Esophagus muscularis mucosa (tissue), 4 donors: ENCODE measurements at regions not wholly inside any gene's neighbourhood (a gene's known extent, or its start where the extent isn't known, plus 50 kb on each side); places are given as distances from the start of the nearest gene placed in this dataset.

Experiments
- DNase-seq: peaks from one replicate; pipeline ENCODE4 v3.0.0-alpha.2; 2017; ENCODE audit errors: extremely low spot score
- H3K27ac ChIP-seq, 4 donors: fragments of 200-600 bp; sonication (generic); replicated peaks in 1 of 4; 1 replicate in 3 of 4; 2 replicates in 1 of 4; pipeline ENCODE4 v1.5.1; 2016 to 2019; ENCODE audit warnings: mild to moderate bottlenecking in 1 of 4
- H3K27me3 ChIP-seq, 4 donors: fragments of 200-600 bp; sonication (generic); one replicate each; pipeline versions ENCODE4 v1.5.1 to v1.6.0; 2016 to 2019
- H3K36me3 ChIP-seq, 4 donors: fragments of 200-600 bp; sonication (generic); one replicate each; pipeline ENCODE4 v1.5.1; 2016 to 2019
- H3K4me1 ChIP-seq, 4 donors: fragments of 200-600 bp; sonication (generic); one replicate each; pipeline ENCODE4 v1.5.1; 2016 to 2019
- H3K4me3 ChIP-seq, 4 donors: fragments of 200-600 bp; sonication (generic); 1 replicate in 2 of 4; 2 replicates in 2 of 4; pipeline ENCODE4 v1.5.1; 2016 to 2019; ENCODE audit warnings: mild to moderate bottlenecking in 4 of 4, moderate library complexity in 1 of 4
- H3K9me3 ChIP-seq, 4 donors: fragments of 200-600 bp; sonication (generic); 1 replicate in 3 of 4; 2 replicates in 1 of 4; pipeline ENCODE4 v1.5.1; 2016 to 2019
- CTCF ChIP-seq, 3 experiments: fragments of 200-600 bp in 2 of 3; fragments of 450-650 bp in 1 of 3; sonication (generic) in 2 of 3; IDR thresholded peaks; one replicate each; pipeline ENCODE4 v1.5.1; 2017 to 2019; ENCODE audit warnings: antibody characterized with exemption in 3 of 3, mild to moderate bottlenecking in 2 of 3, moderate library complexity in 1 of 3
- EP300 ChIP-seq: sonication (generic); formaldehyde crosslinking; IDR thresholded peaks from one replicate; pipeline ENCODE4 v1.6.1; 2017; ENCODE audit warnings: antibody characterized with exemption
- POLR2A ChIP-seq: fragments of 450-650 bp; IDR thresholded peaks from one replicate; pipeline ENCODE4 v1.6.1; 2017; ENCODE audit warnings: antibody characterized with exemption, moderate library complexity, mild to moderate bottlenecking, low read depth
- POLR2AphosphoS5 ChIP-seq, 2 donors: sonication (generic); formaldehyde crosslinking; IDR thresholded peaks; one replicate each; pipeline ENCODE4 v1.6.1; 2017; ENCODE audit warnings: antibody characterized with exemption in 2 of 2
- WGBS: methylation state at CpG from one replicate; pipeline ENCODE4 v1.1.5; 2018; 5-methylcytosine and 5-hydroxymethylcytosine counted together
- intact Hi-C: fragments of 100-400 bp; cut with DNase I; formaldehyde crosslinking; loops from one replicate; pipeline ENCODE4 v1.15.1; 2023

DNA sequence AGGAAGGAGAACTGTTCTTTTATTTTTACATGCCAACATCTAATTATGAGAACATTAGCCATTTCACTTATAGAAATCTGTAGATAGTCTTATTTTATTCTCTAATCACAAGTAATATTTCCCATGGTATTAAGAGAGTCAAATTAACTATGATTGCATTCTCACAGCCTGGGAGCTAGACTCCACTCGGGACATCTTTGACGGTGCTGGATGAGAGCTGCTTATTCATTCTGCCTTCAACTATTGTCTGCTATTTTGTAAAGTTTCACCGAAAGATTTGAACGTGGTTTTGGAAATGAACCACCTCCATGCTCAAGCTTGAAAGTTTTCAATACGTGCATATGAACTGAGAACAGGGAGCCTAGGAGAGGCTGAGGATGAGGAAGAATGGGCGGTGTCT, 264.3 kb upstream of the KLF6 start:
- Histone ChIP-seq H3K4me3 (no peak overlapping the region), H3K27me3 (no peaks in the 10 kb centered on the region), H3K9me3 (no peaks in the 10 kb centered on the region), H3K4me1 (peaks cover 7 to 23% (median 20%) of the 10 kb centered on the region in 4 donors), H3K36me3 (no peaks in the 10 kb centered on the region), H3K27ac (no peak overlapping the region)
- TF ChIP-seq CTCF (IDR thresholded peaks at IDR 0.05) (no peak), POLR2A (no peak), POLR2AphosphoS5 (IDR thresholded peaks at IDR 0.05) (no peak), EP300 (no peak)
- no peak for DNase-seq
- intact Hi-C loops = no loop called here
- WGBS = 92% methylated on average over 6 of the region's 6 CpGs

DNA sequence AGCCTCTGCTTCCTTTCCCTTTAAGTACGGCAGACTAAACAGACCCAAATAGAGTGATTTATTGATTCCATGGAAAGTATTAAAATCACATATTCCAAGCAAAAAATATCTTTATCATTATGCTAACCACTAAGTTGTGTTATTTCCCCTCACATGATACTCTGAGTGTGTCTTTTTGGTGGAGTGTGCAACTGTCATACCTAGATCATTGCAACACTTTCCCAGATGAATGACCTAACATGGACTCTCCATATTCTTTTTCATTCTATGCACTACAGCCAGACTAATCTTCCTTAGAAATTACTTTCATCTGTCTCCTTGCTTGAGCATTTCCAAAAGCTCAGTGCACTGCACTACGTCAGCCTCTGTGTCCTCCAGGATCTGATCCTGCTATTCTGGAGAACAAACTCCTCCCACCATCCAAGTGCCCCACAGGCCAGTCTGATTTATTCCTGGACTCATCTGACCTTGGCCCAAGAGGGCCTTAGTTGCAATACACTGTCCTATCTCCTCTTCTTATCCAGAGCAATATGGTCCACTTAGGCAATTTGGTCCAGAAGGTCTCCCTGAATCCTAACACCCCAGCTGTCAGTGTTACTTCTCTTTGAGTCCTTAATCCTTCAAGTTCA, 263.3 kb upstream of the KLF6 start:
- no peak overlapping the region for H3K4me3 ChIP-seq
- intact Hi-C loops = no loop called here
- H3K9me3 ChIP-seq = no peaks in the 10 kb centered on the region
- H3K27ac ChIP-seq = no peak overlapping the region
- no peaks in the 10 kb centered on the region for H3K27me3 ChIP-seq
- no peaks in the 10 kb centered on the region for H3K36me3 ChIP-seq
- peaks cover 7 to 23% (median 20%) of the 10 kb centered on the region in 4 donors for H3K4me1 ChIP-seq
- 61% methylated on average over 2 of the region's 2 CpGs for WGBS
- TF ChIP-seq EP300 (no peak), POLR2AphosphoS5 (IDR thresholded peaks at IDR 0.05) (no peak)
- DNase-seq = no peak

DNA sequence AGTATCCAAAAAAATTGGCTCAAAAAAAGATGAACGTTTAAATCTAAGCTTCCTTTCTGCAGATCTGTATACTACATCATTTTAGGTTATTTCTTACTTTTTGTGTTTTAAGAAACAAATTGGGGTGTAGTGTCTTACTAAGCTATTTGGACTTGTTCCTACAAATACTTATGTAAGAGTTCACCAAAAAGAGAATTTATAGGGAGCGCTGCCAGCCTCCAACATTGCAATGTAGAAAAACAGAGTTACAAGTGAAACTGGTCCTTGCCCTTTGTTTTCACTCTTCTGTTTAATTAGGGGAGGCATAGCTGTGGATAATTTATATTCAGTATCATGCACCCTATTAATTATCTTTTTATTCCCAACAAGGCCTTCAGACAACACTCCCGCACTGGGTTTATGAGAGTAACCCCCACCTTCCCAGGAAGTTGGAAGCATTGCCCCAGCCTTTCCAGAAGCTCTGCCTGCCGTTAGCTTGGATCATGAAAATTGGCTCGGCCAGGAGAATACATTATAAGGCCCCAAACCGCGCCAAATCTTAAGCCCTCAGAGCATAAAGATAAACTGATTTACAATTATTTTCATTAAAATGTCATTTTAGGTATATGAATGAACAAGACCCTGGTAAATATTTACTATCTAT, 261.8 kb upstream of the KLF6 start:
- intact Hi-C loops = no loop called here
- Histone ChIP-seq H3K9me3 (peaks cover 0 to 12% (median 3%) of the 10 kb centered on the region in 4 donors), H3K27me3 (no peaks in the 10 kb centered on the region), H3K4me3 (no peak overlapping the region), H3K36me3 (no peaks in the 10 kb centered on the region), H3K4me1 (peaks cover 7 to 22% (median 17%) of the 10 kb centered on the region in 4 donors), H3K27ac (peak overlapping the region in 3 of 4 donors; percentile 32 to 44 (median 37))
- DNase-seq = no peak
- WGBS = 50% methylated on average over 7 of the region's 7 CpGs
- TF ChIP-seq POLR2AphosphoS5 (IDR thresholded peaks at IDR 0.05) (no peak), CTCF (IDR thresholded peaks at IDR 0.05) (no peak), POLR2A (no peak), EP300 (no peak)

GRCh38 chr10:4046030-4046429, 261.0 kb upstream of the KLF6 start:
- H3K9me3 ChIP-seq = peaks cover 0 to 20% (median 8%) of the 10 kb centered on the region in 4 donors
- intact Hi-C loops = no loop called here
- H3K27me3 ChIP-seq = no peaks in the 10 kb centered on the region
- H3K4me3 ChIP-seq = no peak overlapping the region
- no peaks in the 10 kb centered on the region for H3K36me3 ChIP-seq
- no peak overlapping the region for H3K27ac ChIP-seq
- no peak for TF ChIP-seq POLR2AphosphoS5 (IDR thresholded peaks at IDR 0.05)
- TF ChIP-seq POLR2A = no peak
- no peak for TF ChIP-seq CTCF (IDR thresholded peaks at IDR 0.05)
- TF ChIP-seq EP300 = no peak
- 88% methylated on average over 3 of the region's 3 CpGs for WGBS
- DNase-seq = no peak
- H3K4me1 ChIP-seq = peaks cover 7 to 22% (median 13%) of the 10 kb centered on the region in 4 donors

DNA sequence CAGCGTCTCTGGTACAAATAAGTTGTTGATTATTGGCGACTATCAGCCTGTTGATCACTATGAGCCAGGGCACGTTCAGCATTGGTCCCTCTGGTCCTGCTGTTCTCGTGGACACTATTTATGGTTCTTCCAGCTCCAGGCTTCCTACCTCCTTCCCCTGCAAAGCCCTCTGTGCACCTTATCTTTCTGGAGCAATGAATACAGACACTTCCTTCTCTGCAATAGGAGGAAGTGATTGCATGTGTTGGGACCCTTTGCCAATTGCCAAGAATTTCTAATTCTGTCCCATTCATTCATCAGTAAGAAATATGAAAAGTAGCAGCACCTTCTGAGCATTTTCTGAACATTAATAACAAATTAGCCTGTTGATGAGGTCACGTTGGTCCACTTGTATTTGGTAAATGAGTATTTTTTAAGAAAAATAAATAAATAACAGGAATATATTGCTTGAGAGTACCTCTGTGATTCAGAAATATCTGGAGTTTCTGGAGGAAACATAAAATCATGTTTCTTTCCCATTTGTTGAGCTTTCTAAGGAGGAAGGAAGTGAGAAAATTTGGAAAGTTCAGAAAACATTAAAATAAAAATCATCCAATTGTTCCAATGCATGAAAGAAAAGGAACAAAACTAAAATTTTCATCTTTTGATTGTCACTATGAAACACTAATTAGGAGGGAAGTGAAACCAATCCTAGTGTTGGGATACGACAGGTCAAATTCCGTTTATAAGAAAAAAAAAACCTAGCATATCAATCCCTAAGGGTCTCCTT, 259.1 kb upstream of the KLF6 start:
- intact Hi-C loops = no loop called here
- H3K27ac ChIP-seq = no peak overlapping the region
- H3K9me3 ChIP-seq = peaks cover 0 to 20% (median 10%) of the 10 kb centered on the region in 4 donors
- no peaks in the 10 kb centered on the region for H3K27me3 ChIP-seq
- peaks cover 0 to 14% (median 6%) of the 10 kb centered on the region in 4 donors for H3K4me1 ChIP-seq
- no peak for DNase-seq
- 78% methylated on average over 7 of the region's 7 CpGs for WGBS
- H3K36me3 ChIP-seq = no peaks in the 10 kb centered on the region
- no peak overlapping the region for H3K4me3 ChIP-seq
- TF ChIP-seq EP300 (no peak), POLR2A (no peak), POLR2AphosphoS5 (IDR thresholded peaks at IDR 0.05) (peak in 1 of 2 donors; percentile 17), CTCF (IDR thresholded peaks at IDR 0.05) (no peak)
